Mesenchymal stem cell (in vitro differentiated cells and primary cell): ENCODE measurements at regions not wholly inside any gene's neighbourhood (a gene's known extent, or its start where the extent isn't known, plus 50 kb on each side); places are given as distances from the start of the nearest gene placed in this dataset.

Experiments
- DNase-seq: peaks from one replicate; pipeline ENCODE4 v3.0.0-alpha.2; 2013
- H2AFZ ChIP-seq: one replicate; pipeline ENCODE4 v1.6.1; 2013; ENCODE audit warnings: low read depth, mild to moderate bottlenecking, control low read depth, inconsistent platforms, low read length, moderate library complexity
- H2AK5ac ChIP-seq: 2 replicates; pipeline ENCODE4 v1.6.1; 2013; ENCODE audit warnings: low read length, moderate library complexity, mild to moderate bottlenecking, inconsistent platforms; ENCODE audit not compliant: severe bottlenecking
- H2BK120ac ChIP-seq: one replicate; pipeline ENCODE4 v1.6.1; 2013; ENCODE audit warnings: low read depth, mild to moderate bottlenecking, inconsistent platforms, low read length, moderate library complexity
- H2BK12ac ChIP-seq, 2 experiments: one replicate each; pipeline ENCODE4 v1.6.1; 2013; ENCODE audit warnings: inconsistent platforms in 2 of 2, low read length in 2 of 2, mild to moderate bottlenecking in 2 of 2, moderate library complexity in 2 of 2, control low read depth in 1 of 2
- H2BK15ac ChIP-seq: one replicate; pipeline ENCODE4 v1.6.1; 2013; ENCODE audit warnings: mild to moderate bottlenecking, low read depth, inconsistent platforms; ENCODE audit not compliant: poor library complexity, severe bottlenecking
- H2BK5ac ChIP-seq: 2 replicates; pipeline ENCODE4 v1.6.1; 2013; ENCODE audit warnings: low read depth, mild to moderate bottlenecking, low read length, control low read depth, inconsistent platforms; ENCODE audit not compliant: poor library complexity, severe bottlenecking
- H3K14ac ChIP-seq, 2 experiments: one replicate each; pipeline ENCODE4 v1.6.1; 2013; ENCODE audit warnings: inconsistent platforms in 2 of 2, low read length in 2 of 2, control low read depth in 1 of 2, mild to moderate bottlenecking in 1 of 2, moderate library complexity in 1 of 2
- H3K18ac ChIP-seq, 2 experiments: one replicate each; pipeline ENCODE4 v1.6.1; 2013; ENCODE audit warnings: inconsistent platforms in 2 of 2, low read length in 2 of 2, control low read depth in 1 of 2, low read depth in 1 of 2, mild to moderate bottlenecking in 1 of 2
- H3K23ac ChIP-seq, 2 experiments: one replicate each; pipeline ENCODE4 v1.6.1; 2013; ENCODE audit warnings: inconsistent platforms in 2 of 2, low read length in 2 of 2, mild to moderate bottlenecking in 2 of 2, moderate library complexity in 2 of 2, control low read depth in 1 of 2
- H3K27ac ChIP-seq: 2 replicates; pipeline ENCODE4 v1.5.1; 2013; ENCODE audit warnings: mild to moderate bottlenecking, moderate library complexity, low read length, control low read depth, inconsistent platforms; ENCODE audit not compliant: poor library complexity, severe bottlenecking
- H3K27me3 ChIP-seq, 2 experiments: 2 replicates each; pipeline versions ENCODE4 v1.6.1 to v1.7.0; 2013; ENCODE audit warnings: low read length in 2 of 2, mild to moderate bottlenecking in 2 of 2, moderate library complexity in 2 of 2, control low read depth in 1 of 2, inconsistent platforms in 1 of 2; ENCODE audit not compliant: control insufficient read depth in 1 of 2, insufficient read depth in 1 of 2
- H3K36me3 ChIP-seq, 2 experiments: 2 replicates each; pipeline versions ENCODE4 v1.6.1 to v1.7.0; 2013; ENCODE audit warnings: low read length in 2 of 2, control low read depth in 1 of 2, inconsistent platforms in 1 of 2, low read depth in 1 of 2, mild to moderate bottlenecking in 1 of 2; ENCODE audit not compliant: insufficient read depth in 2 of 2, control insufficient read depth in 1 of 2
- H3K4ac ChIP-seq, 2 experiments: one replicate each; pipeline ENCODE4 v1.6.1; 2013; ENCODE audit warnings: inconsistent platforms in 2 of 2, low read length in 2 of 2, mild to moderate bottlenecking in 2 of 2, moderate library complexity in 2 of 2, control low read depth in 1 of 2, low read depth in 1 of 2
- H3K4me1 ChIP-seq: 2 replicates; pipeline ENCODE4 v1.6.1; 2013; ENCODE audit warnings: low read depth, low read length, control low read depth; ENCODE audit not compliant: control insufficient read depth, insufficient read depth
- H3K4me2 ChIP-seq: 2 replicates; pipeline ENCODE4 v1.6.1; 2013; ENCODE audit warnings: low read length, mild to moderate bottlenecking, inconsistent platforms; ENCODE audit not compliant: poor library complexity, severe bottlenecking
- H3K4me3 ChIP-seq, 2 experiments: 2 replicates each; pipeline versions ENCODE4 v1.5.1 to v1.7.0; 2013; ENCODE audit warnings: low read length in 2 of 2, mild to moderate bottlenecking in 2 of 2, control low read depth in 1 of 2, low read depth in 1 of 2; ENCODE audit not compliant: insufficient read depth in 1 of 2
- H3K79me1 ChIP-seq: replicated peaks from 2 replicates; pipeline ENCODE4 v1.6.1; 2013; ENCODE audit warnings: mild to moderate bottlenecking, control low read depth, low read length, inconsistent platforms; ENCODE audit not compliant: poor library complexity, severe bottlenecking
- H3K9ac ChIP-seq: 2 replicates; pipeline ENCODE4 v1.7.0; 2013; ENCODE audit warnings: mild to moderate bottlenecking, low read length, moderate library complexity
- H3K9me3 ChIP-seq: 2 replicates; pipeline ENCODE4 v1.7.0; 2013; ENCODE audit warnings: mild to moderate bottlenecking, low read length; ENCODE audit not compliant: control insufficient read depth
- H4K8ac ChIP-seq: one replicate; pipeline ENCODE4 v1.6.1; 2013; ENCODE audit warnings: inconsistent platforms, mild to moderate bottlenecking, low read length, moderate library complexity
- H4K91ac ChIP-seq: one replicate; pipeline ENCODE4 v1.6.1; 2013; ENCODE audit warnings: mild to moderate bottlenecking, low read length, inconsistent platforms
- WGBS: methylation state at CpG from one replicate; pipeline ENCODE4 v1.1.7; 2013; ENCODE audit warnings: mixed read lengths; 5-methylcytosine and 5-hydroxymethylcytosine counted together

DNA sequence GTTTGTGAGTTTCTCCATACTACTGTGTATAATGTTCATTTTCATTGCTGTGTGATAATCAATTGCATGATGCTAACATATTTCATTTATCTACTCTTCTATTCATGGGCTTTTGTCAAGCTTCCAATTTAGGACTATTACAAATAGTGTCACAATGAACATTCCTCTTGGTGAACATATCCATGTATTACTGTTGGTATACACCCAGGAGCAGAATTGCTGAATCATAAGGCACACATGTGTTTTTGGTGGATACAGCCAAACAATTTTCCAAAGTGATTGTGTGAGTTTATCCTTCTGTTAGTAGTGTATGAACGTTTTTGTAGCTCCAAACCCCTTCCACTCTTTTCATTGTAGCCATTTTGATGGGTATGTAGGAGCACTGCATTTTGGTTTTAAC lies 101.6 kb upstream of the COPS8 start:
- H3K36me3 ChIP-seq, result no peaks in the 10 kb centered on the region
- peaks cover 10% of the 10 kb centered on the region for H3K9me3 ChIP-seq
- H2BK120ac ChIP-seq, result no peak overlapping the region
- DNase-seq, result no peak
- H3K14ac ChIP-seq, result no peak overlapping the region
- no peak overlapping the region for H2BK5ac ChIP-seq
- no peak overlapping the region for H3K23ac ChIP-seq
- peaks cover 0 to 29% of the 10 kb centered on the region in 2 experiments for H3K27me3 ChIP-seq
- H2AK5ac ChIP-seq, result no peak overlapping the region
- no peaks in the 10 kb centered on the region for H3K4me1 ChIP-seq
- H3K4me3 ChIP-seq, result no peak overlapping the region
- no peak overlapping the region for H3K27ac ChIP-seq
- no peak overlapping the region for H3K4ac ChIP-seq
- no peak overlapping the region for H2BK12ac ChIP-seq
- no peak overlapping the region for H3K4me2 ChIP-seq
- H3K9ac ChIP-seq, result no peak overlapping the region
- H3K79me1 ChIP-seq, result no peaks in the 10 kb centered on the region
- no peak overlapping the region for H4K8ac ChIP-seq
- no peak overlapping the region for H4K91ac ChIP-seq
- no CpG with 5 or more reads among the region's 1 CpG for WGBS
- H3K18ac ChIP-seq, result no peak overlapping the region
- H2BK15ac ChIP-seq, result no peak overlapping the region
- H2AFZ ChIP-seq, result no peak overlapping the region

DNA sequence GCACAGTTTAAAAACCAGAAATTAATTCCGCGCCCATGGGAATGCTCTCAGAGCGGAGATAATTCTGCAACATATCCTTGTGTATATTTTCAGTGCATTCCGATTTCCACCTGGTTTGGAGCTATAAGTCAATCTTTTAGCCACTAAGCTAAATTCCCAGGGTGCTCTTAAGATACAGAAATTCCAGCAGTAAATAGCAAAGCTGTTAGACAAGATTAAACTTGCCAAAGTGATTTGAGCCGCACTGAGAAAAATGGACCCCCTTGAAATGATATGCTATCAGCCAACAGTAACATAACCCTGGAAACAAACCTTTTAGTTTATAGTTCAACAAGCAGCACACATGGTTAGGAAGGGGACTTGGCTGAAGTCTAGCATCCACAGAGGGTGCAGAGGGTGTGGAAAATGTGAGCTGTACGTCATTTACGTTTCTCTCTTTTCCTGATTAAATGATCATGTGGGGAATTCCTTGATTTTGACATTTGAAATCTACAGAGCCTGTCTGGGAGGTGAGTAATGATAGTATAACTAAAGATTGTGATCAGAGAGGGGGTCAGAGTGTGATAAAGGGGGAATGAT lies 99.8 kb upstream of the COPS8 start:
- WGBS, result 93% methylated on average over 7 of the region's 7 CpGs

DNA sequence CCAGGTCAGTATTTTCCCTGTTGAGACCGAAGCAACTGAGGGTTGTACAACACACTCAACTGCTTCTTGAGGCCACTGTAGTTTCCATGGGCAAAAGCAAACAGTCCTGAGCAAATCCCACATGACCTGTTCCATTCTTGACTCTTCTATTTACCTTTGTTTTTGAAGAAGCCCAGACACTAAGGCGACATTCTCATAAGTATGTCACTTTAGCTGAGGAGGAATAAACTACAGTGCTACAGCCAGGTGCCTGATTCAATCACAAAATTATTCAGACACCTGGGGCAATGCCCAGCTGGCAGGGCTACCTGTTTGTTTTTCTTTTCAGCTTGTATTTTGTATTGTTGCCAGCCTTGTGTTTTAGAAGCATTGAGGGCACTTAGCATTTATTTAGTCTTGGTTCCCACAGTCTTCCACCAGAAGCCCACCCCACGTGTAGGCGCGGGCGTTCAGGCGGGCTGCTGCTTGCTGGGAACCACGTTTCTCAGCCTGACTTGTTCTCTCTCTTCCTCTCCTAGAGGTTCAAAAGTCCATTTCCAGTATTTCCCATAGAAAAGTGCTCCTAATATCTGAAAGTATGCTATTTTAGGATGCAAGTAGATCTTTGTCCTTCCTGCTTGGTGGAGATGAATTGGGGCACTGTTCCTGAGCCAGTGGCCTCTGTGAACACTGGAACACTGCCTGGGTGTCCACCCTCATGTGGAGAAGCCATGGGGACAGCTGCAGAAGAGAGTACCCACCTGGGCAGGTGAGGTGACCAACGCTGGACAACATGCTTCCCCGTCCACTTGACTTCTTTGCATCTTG lies 99.0 kb upstream of the COPS8 start:
- Histone ChIP-seq H3K14ac (no peak overlapping the region), H3K18ac (no peak overlapping the region), H4K8ac (no peak overlapping the region)

More for the DNA sequence above, 99.8 kb upstream of the COPS8 start:
- Histone ChIP-seq H4K91ac (no peak overlapping the region), H2BK15ac (no peak overlapping the region), H3K23ac (no peak overlapping the region), H4K8ac (no peak overlapping the region), H3K4me2 (no peak overlapping the region), H3K4ac (no peak overlapping the region), H3K4me1 (no peaks in the 10 kb centered on the region), H2BK12ac (no peak overlapping the region), H3K79me1 (no peaks in the 10 kb centered on the region), H3K27ac (no peak overlapping the region), H3K9me3 (peaks cover 10% of the 10 kb centered on the region), H2BK5ac (no peak overlapping the region), H3K18ac (no peak overlapping the region), H3K27me3 (peaks cover 0 to 30% of the 10 kb centered on the region in 2 experiments), H3K14ac (no peak overlapping the region), H2AK5ac (no peak overlapping the region), H2AFZ (no peak overlapping the region), H3K9ac (no peak overlapping the region), H2BK120ac (no peak overlapping the region), H3K36me3 (no peaks in the 10 kb centered on the region), H3K4me3 (no peak overlapping the region)
- DNase-seq, result no peak

DNA sequence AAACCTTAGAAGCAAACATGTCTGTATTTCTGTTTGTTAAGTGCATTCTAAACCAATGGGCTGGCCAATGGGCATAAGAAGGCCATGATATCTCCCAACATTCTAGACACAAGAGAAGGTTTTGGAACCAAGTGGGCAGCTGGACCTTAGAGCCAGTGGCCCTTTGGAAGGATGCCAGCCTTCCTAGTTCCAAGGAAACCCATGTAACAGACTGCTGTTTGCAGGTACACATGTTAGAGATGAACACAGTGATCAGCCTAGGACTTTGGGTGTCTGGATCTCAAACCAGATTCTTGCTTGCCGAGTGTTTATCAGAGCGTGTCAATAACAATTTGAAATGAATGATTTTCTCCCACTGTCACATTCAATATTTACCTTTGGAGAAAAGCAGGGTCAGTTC lies 97.5 kb upstream of the COPS8 start:
- Histone ChIP-seq H3K4me1 (no peaks in the 10 kb centered on the region), H3K4ac (no peak overlapping the region), H2AFZ (no peak overlapping the region), H3K14ac (no peak overlapping the region), H2BK15ac (no peak overlapping the region), H3K27ac (no peak overlapping the region), H3K23ac (no peak overlapping the region), H3K9ac (no peak overlapping the region), H3K18ac (no peak overlapping the region), H3K4me3 (no peak overlapping the region), H3K79me1 (no peaks in the 10 kb centered on the region), H3K4me2 (no peak overlapping the region), H3K36me3 (no peaks in the 10 kb centered on the region), H2BK5ac (no peak overlapping the region), H2BK12ac (no peak overlapping the region), H3K9me3 (peaks cover under 1% of the 10 kb centered on the region), H2AK5ac (no peak overlapping the region), H4K91ac (no peak overlapping the region), H4K8ac (no peak overlapping the region), H3K27me3 (peaks cover 0 to 20% of the 10 kb centered on the region in 2 experiments), H2BK120ac (no peak overlapping the region)
- no peak for DNase-seq
- 85% methylated on average over 2 of the region's 2 CpGs for WGBS

More for the DNA sequence above, 99.0 kb upstream of the COPS8 start:
- Histone ChIP-seq H3K4me2 (no peak overlapping the region), H2BK5ac (no peak overlapping the region), H2BK15ac (no peak overlapping the region), H4K91ac (no peak overlapping the region), H3K4ac (no peak overlapping the region), H3K4me3 (no peak overlapping the region), H3K27ac (no peak overlapping the region), H3K79me1 (no peaks in the 10 kb centered on the region), H2BK120ac (no peak overlapping the region), H3K23ac (no peak overlapping the region), H3K9me3 (peaks cover 10% of the 10 kb centered on the region), H3K9ac (no peak overlapping the region), H3K27me3 (peaks cover 0 to 22% of the 10 kb centered on the region in 2 experiments), H3K36me3 (no peaks in the 10 kb centered on the region), H2BK12ac (no peak overlapping the region), H2AFZ (no peak overlapping the region), H2AK5ac (no peak overlapping the region), H3K4me1 (no peaks in the 10 kb centered on the region)
- WGBS, result 92% methylated on average over 10 of the region's 10 CpGs
- no peak for DNase-seq
